HG02588 (cell line): ENCODE measurements at regions not wholly inside any gene's neighbourhood (a gene's known extent, or its start where the extent isn't known, plus 50 kb on each side); places are given as distances from the start of the nearest gene placed in this dataset.
"Not testable (repeated sequence)": the region's sequence is repeated elsewhere in the genome, so short reads cannot be mapped to it uniquely, and the experiment has no call there.

ENCODE experiments used
- ATAC-seq: cut with Tn5 transposase; IDR thresholded peaks from one replicate; pipeline ENCODE4 v1.9.1; 2021; ENCODE audit warnings: mild to moderate bottlenecking, moderate library complexity; ENCODE audit not compliant: unreplicated experiment

DNA sequence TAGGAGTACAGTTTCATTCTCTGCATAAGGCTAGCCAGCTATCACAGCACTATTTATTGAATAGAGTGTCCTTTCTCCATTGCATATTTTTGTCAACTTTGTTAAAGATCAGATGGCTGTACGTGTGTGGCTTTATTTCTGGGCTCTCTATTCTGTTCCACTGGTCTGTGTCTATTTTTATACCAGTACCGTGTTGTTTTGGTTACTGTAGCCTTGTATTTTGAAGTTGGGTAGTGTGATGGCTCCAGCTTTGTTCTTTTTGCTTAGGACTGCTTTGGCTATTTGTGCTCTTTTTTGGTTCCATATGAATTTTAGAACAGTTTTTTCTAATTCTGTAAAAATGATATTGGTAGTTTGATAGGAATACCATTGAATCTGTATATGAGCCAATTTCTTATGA, 182.1 kb upstream of the DIAPH2 start:
- ATAC-seq = no peak

GRCh38 chrX:96529386-96529785, 155.3 kb upstream of the DIAPH2 start:
- ATAC-seq = not testable (repeated sequence)

- no peak for ATAC-seq
Measured at GRCh38 chrX:96538104-96538725, 146.4 kb upstream of the DIAPH2 start.

GRCh38 chrX:96540111-96540631, 144.5 kb upstream of the DIAPH2 start:
- ATAC-seq = no peak

- ATAC-seq = not testable (repeated sequence)
Measured at GRCh38 chrX:96546281-96546680, 138.4 kb upstream of the DIAPH2 start.

GRCh38 chrX:96551322-96551872, 133.2 kb upstream of the DIAPH2 start:
- no peak for ATAC-seq

GRCh38 chrX:96556886-96557285, 127.8 kb upstream of the DIAPH2 start:
- ATAC-seq = no peak

GRCh38 chrX:96561129-96561528, 123.5 kb upstream of the DIAPH2 start:
- not testable (repeated sequence) for ATAC-seq

DNA sequence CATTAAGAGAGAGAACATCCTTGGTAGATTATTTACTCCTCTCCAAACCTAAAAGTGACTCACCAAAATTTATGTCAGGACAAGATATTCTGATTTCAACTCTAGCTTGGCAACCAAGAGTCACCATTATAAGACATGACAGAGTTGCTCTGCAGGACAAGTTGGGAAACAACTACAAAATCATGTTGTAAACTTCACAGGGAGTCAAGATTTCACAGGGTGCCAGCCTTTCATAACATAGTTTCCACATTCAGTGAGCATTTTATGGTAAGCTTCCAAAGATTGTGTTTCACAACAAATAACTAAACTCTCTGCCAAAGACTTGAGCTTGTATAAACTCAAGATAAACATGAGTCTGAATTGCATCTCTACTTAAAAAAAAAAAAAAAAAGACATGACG, 121.0 kb upstream of the DIAPH2 start:
- ATAC-seq = no peak

- no peak for ATAC-seq
Measured at GRCh38 chrX:96564595-96564994, 120.0 kb upstream of the DIAPH2 start.

GRCh38 chrX:96566878-96567277, 117.8 kb upstream of the DIAPH2 start:
- ATAC-seq = no peak

GRCh38 chrX:96568071-96568470, 116.6 kb upstream of the DIAPH2 start:
- ATAC-seq = no peak

DNA sequence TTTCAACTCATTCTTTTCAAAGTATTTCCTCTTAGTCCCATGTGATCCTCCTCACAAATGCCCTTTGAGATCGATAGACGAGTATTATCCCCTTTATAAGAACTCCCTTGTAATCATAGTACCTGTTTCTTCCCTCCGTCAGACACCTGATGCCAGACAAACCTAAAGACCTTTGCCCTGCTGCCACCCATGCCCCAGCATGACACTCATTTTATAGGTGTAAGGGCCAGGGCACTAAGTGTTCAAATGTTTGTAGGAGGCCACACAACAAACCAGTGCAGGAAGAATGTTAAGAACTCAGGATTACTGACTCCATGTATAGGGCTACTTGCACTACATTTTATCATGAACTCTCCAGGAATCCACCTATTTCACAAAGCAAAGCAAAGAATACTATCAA, 115.6 kb upstream of the DIAPH2 start:
- ATAC-seq = no peak

DNA sequence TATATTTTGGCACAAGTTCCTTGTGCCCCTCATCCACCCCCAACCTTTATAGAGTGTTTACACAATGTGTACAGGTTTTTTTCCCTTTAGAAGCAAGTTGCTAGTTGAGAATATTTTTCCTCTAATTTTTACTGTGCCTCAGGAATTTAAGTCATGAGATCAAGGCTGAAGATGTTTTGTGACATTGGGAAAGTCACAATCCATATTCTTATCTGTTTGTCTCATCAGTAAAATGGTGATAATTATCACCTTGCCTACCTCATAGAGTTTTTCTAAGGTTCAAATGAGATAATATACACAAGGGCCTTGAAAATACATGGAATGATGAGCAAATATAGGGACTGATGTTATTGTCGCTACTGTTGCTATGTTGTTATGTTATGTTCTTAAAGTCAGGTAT, 109.6 kb upstream of the DIAPH2 start:
- no peak for ATAC-seq

- no peak for ATAC-seq
Measured at GRCh38 chrX:96576368-96576767, 108.3 kb upstream of the DIAPH2 start.

DNA sequence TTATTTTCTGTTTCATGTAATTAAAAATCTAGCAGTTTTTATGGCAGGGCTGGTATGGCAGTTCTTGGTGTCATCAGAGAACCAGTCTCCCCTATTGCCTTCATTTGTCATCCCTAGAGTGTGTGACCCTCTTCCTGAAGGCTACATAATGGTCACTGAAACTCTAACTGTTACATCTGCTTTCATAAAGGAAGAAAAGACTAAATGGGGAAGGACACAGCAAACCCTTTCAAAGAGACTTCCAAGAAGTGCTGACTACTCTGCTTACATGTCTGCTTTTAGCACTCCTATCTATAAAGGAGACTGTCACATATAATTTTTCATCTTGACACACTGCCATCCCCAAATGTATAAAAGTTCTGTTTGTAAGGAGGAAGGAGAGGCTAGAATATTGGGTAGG, 105.9 kb upstream of the DIAPH2 start:
- ATAC-seq = no peak

DNA sequence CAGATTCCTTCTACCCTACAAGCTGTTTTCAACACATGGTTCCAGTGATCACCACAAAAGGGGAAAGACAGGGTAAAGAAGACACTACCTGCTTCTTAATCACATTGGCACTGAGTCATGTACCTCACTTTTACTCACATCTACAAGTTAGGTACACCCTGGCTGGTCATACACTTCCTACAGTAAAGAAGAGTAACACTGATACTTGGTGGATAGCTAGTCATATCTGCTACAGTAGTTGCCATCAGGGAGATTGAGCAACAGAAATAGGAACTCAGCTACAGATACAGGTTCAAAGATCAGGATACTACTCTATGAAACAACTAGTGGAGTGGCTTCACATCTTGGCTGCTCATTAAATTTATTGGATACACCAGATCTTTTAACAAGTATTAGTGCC, 105.4 kb upstream of the DIAPH2 start:
- ATAC-seq = no peak

- ATAC-seq = no peak
Measured at GRCh38 chrX:96590403-96590802, 94.2 kb upstream of the DIAPH2 start.

GRCh38 chrX:96591421-96591820, 93.2 kb upstream of the DIAPH2 start:
- ATAC-seq = no peak

- ATAC-seq = not testable (repeated sequence)
Measured at GRCh38 chrX:96597847-96598246, 86.8 kb upstream of the DIAPH2 start.

GRCh38 chrX:96611619-96612362, 72.9 kb upstream of the DIAPH2 start:
- ATAC-seq = no peak

- ATAC-seq = no peak
Measured at GRCh38 chrX:96615448-96615847, 69.2 kb upstream of the DIAPH2 start.
